SK-N-SH (cell line): ENCODE measurements at regions not wholly inside any gene's neighbourhood (a gene's known extent, or its start where the extent isn't known, plus 50 kb on each side); places are given as distances from the start of the nearest gene placed in this dataset.

Experiments used
- CTCF ChIA-PET: fragments of 300-600, 350-600 bp; formaldehyde crosslinking; extraction: SDS; loops from one replicate; lab custom pipeline; 2021; lab: Yijun Ruan, JAX
- POLR2A ChIA-PET: fragments of 350-600 bp; sonication (Branson Sonifier 250); formaldehyde crosslinking; extraction: SDS; loops from one replicate; lab custom pipeline; 2020; ENCODE audit warnings: antibody characterized with exemption, inconsistent platforms; lab: Yijun Ruan, JAX
- DNase-seq: peaks from one replicate; pipeline ENCODE4 v3.0.0; 2012
- H2AFZ ChIP-seq: fragments of 200-600 bp; sonication (generic); 2 replicates; pipeline ENCODE4 v1.8.1; 2016; ENCODE audit warnings: antibody characterized with exemption, mild to moderate bottlenecking, low read depth
- H3F3A ChIP-seq: fragments of 200-600 bp; sonication (generic); replicated peaks from 2 replicates; pipeline ENCODE3; 2016; ENCODE audit warnings: antibody characterized with exemption, mild to moderate bottlenecking; ENCODE audit not compliant: insufficient read depth
- H3K27ac ChIP-seq, 2 experiments: fragments of 200-500 bp in 1 of 2; fragments of 200-600 bp in 1 of 2; sonication (Bioruptor generic) in 1 of 2; sonication (generic), shearing (Covaris generic) in 1 of 2; 2 replicates each; pipeline versions ENCODE4 v1.5.1 to v1.6.1; 2014 to 2016; ENCODE audit warnings: low read depth in 2 of 2, inconsistent platforms in 1 of 2, low read length in 1 of 2, mild to moderate bottlenecking in 1 of 2, mixed read lengths in 1 of 2
- H3K27me3 ChIP-seq: fragments of 200-600 bp; sonication (generic), shearing (Covaris generic); 2 replicates; pipeline ENCODE4 v1.6.1; 2016; ENCODE audit warnings: mixed run types; ENCODE audit not compliant: insufficient read depth
- H3K36me3 ChIP-seq, 2 experiments: fragments of 200-500 bp in 1 of 2; fragments of 200-600 bp in 1 of 2; sonication (Bioruptor generic) in 1 of 2; sonication (generic) in 1 of 2; replicated peaks in 1 of 2; 2 replicates each; pipeline versions ENCODE3 to v1.5.1; 2014 to 2016; ENCODE audit warnings: low read length in 1 of 2, mild to moderate bottlenecking in 1 of 2; ENCODE audit not compliant: insufficient read depth in 2 of 2, control insufficient read depth in 1 of 2
- H3K4me1 ChIP-seq, 2 experiments: fragments of 200-500 bp in 1 of 2; fragments of 200-600 bp in 1 of 2; sonication (Bioruptor generic) in 1 of 2; sonication (generic), shearing (Covaris generic) in 1 of 2; 2 replicates each; pipeline versions ENCODE4 v1.5.1 to v1.6.1; 2014 to 2016; ENCODE audit warnings: low read depth in 1 of 2, low read length in 1 of 2, mixed run types in 1 of 2; ENCODE audit not compliant: insufficient read depth in 2 of 2, control insufficient read depth in 1 of 2
- H3K4me2 ChIP-seq: fragments of 200-600 bp; sonication (generic), shearing (Covaris generic); 2 replicates; pipeline ENCODE4 v1.6.1; 2017; ENCODE audit warnings: mixed run types
- H3K4me3 ChIP-seq, 2 experiments: fragments of 200-500 bp in 1 of 2; fragments of 200-600 bp in 1 of 2; sonication (Bioruptor generic) in 1 of 2; sonication (generic), shearing (Covaris generic) in 1 of 2; 2 replicates each; pipeline versions ENCODE4 v1.5.1 to v1.8.1; 2014 to 2016; ENCODE audit warnings: low read depth in 2 of 2, inconsistent platforms in 1 of 2, low read length in 1 of 2, mild to moderate bottlenecking in 1 of 2, mixed read lengths in 1 of 2, moderate library complexity in 1 of 2
- H3K79me2 ChIP-seq: fragments of 200-600 bp; sonication (generic); 2 replicates; pipeline ENCODE4 v1.8.1; 2017; ENCODE audit warnings: mild to moderate bottlenecking; ENCODE audit not compliant: insufficient read depth
- H3K9ac ChIP-seq: fragments of 200-600 bp; sonication (generic); 2 replicates; pipeline ENCODE4 v1.6.1; 2017; ENCODE audit warnings: mixed run types
- H3K9me2 ChIP-seq: fragments of 200-600 bp; sonication (generic); 2 replicates; pipeline ENCODE4 v1.6.1; 2017; ENCODE audit warnings: mixed run types
- H3K9me3 ChIP-seq: fragments of 200-600 bp; sonication (generic); 2 replicates; pipeline ENCODE4 v1.6.1; 2017; ENCODE audit warnings: mixed run types, mild to moderate bottlenecking, moderate library complexity
- H4K20me1 ChIP-seq: fragments of 200-600 bp; sonication (generic); 2 replicates; pipeline ENCODE4 v1.6.1; 2017; ENCODE audit warnings: mild to moderate bottlenecking, mixed run types; ENCODE audit not compliant: insufficient read depth
- CHD2 ChIP-seq: fragments of 150-350 bp; IDR thresholded peaks from 2 replicates; pipeline ENCODE4 v1.6.1; 2018; ENCODE audit warnings: low read length; ENCODE audit not compliant: partially characterized antibody
- EZH2phosphoT487 ChIP-seq: fragments of 200-600 bp; sonication (generic); IDR thresholded peaks from 2 replicates; pipeline ENCODE4 v1.6.1; 2017; ENCODE audit warnings: low read depth, mixed run types, mild to moderate bottlenecking, antibody characterized with exemption, moderate library complexity, borderline replicate concordance
- FOSL2 ChIP-seq: IDR thresholded peaks from 2 replicates; pipeline ENCODE4 v1.4.0; 2012; ENCODE audit warnings: low read depth, mild to moderate bottlenecking, moderate library complexity, borderline replicate concordance
- JUND ChIP-seq: IDR thresholded peaks from 2 replicates; pipeline ENCODE4 v1.4.0; 2012
- NFIC ChIP-seq: IDR thresholded peaks from 2 replicates; pipeline ENCODE4 v1.4.0; 2012; ENCODE audit warnings: borderline replicate concordance
- NRF1 ChIP-seq: IDR thresholded peaks from 2 replicates; pipeline ENCODE4 v1.6.1; 2012; ENCODE audit warnings: low read depth, mild to moderate bottlenecking, low read length
- POLR2AphosphoS5 ChIP-seq: IDR thresholded peaks from 2 replicates; pipeline ENCODE4 v1.6.1; 2012; ENCODE audit warnings: low read depth, low read length
- RCOR1 ChIP-seq: fragments of 150-350 bp; IDR thresholded peaks from 2 replicates; pipeline ENCODE4 v1.6.1; 2017; ENCODE audit warnings: antibody characterized with exemption, low read length
- SIN3A ChIP-seq: IDR thresholded peaks from 2 replicates; pipeline ENCODE4 v1.6.1; 2012; ENCODE audit warnings: low read depth, mild to moderate bottlenecking, low read length, moderate library complexity, borderline replicate concordance
- WGBS: methylation state at CpG from one replicate; pipeline ENCODE4 v1.1.6; 2017; ENCODE audit warnings: low lambda C conversion rate; 5-methylcytosine and 5-hydroxymethylcytosine counted together
- TF ChIP-seq, protein P1 (sequence below): IDR thresholded peaks from 2 replicates; pipeline ENCODE4 v1.4.0; 2012; ENCODE audit warnings: low read depth
- TF ChIP-seq, protein P2 (sequence below): fragments of 150-350 bp; IDR thresholded peaks from 2 replicates; pipeline ENCODE4 v1.6.1; 2017; ENCODE audit warnings: antibody characterized with exemption, low read length, low read depth, borderline replicate concordance
- TF ChIP-seq, protein P3 (sequence below): IDR thresholded peaks from 2 replicates; pipeline ENCODE4 v1.6.1; 2012; ENCODE audit warnings: mild to moderate bottlenecking, low read depth, low read length, moderate library complexity
- TF ChIP-seq, protein P4 (sequence below): IDR thresholded peaks from 2 replicates; pipeline ENCODE4 v1.4.0; 2012; ENCODE audit warnings: low read depth, borderline replicate concordance
- TF ChIP-seq, protein P5 (sequence below): IDR thresholded peaks from 2 replicates; pipeline ENCODE4; 2012

DNA sequence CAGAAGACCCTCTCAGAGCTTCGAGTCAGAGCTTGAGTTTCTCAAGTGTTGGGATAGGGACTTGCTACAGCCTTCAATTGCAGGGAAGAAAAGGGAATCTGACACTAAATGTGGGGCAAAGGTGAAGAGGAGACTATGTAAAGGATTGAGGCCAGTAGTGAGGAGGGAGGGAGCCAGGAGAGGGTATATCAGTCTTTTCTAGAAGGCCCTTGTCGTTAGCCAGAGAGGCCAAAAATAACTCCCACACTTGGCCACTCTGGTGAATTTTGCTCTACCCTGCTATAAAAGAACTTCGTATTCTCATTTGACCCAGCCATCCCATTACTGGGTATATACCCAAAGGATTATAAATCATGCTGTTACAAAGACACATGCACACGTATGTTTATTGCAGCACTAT lies 162.0 kb downstream of the MDFIC start:
- peaks cover 0 to 4% of the 10 kb centered on the region in 2 experiments; a peak in 1 of 4 replicates for H3K4me1 ChIP-seq
- H3K27ac ChIP-seq, result no peak overlapping the region
- H3K4me3 ChIP-seq, result no peak overlapping the region
- no peaks in the 10 kb centered on the region for H3F3A ChIP-seq
- ChIA-PET CTCF (interaction anchor here (0.7 kb wide), 1 partner anchor 20 kb away, joined by 3 read pairs; no protein-coding TSS in a partner anchor), POLR2A (no interaction called here)
- no peaks in the 10 kb centered on the region for H3K79me2 ChIP-seq
- H3K9me2 ChIP-seq, result 0 out of 2 replicates have a peak, but pooled peaks cover 5% of the 10 kb centered on the region
- TF ChIP-seq, protein P1, sequence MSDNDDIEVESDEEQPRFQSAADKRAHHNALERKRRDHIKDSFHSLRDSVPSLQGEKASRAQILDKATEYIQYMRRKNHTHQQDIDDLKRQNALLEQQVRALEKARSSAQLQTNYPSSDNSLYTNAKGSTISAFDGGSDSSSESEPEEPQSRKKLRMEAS, result no peak
- no peak for TF ChIP-seq NRF1
- TF ChIP-seq, protein P2, sequence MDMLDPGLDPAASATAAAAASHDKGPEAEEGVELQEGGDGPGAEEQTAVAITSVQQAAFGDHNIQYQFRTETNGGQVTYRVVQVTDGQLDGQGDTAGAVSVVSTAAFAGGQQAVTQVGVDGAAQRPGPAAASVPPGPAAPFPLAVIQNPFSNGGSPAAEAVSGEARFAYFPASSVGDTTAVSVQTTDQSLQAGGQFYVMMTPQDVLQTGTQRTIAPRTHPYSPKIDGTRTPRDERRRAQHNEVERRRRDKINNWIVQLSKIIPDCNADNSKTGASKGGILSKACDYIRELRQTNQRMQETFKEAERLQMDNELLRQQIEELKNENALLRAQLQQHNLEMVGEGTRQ, result no peak
- TF ChIP-seq, protein P3, sequence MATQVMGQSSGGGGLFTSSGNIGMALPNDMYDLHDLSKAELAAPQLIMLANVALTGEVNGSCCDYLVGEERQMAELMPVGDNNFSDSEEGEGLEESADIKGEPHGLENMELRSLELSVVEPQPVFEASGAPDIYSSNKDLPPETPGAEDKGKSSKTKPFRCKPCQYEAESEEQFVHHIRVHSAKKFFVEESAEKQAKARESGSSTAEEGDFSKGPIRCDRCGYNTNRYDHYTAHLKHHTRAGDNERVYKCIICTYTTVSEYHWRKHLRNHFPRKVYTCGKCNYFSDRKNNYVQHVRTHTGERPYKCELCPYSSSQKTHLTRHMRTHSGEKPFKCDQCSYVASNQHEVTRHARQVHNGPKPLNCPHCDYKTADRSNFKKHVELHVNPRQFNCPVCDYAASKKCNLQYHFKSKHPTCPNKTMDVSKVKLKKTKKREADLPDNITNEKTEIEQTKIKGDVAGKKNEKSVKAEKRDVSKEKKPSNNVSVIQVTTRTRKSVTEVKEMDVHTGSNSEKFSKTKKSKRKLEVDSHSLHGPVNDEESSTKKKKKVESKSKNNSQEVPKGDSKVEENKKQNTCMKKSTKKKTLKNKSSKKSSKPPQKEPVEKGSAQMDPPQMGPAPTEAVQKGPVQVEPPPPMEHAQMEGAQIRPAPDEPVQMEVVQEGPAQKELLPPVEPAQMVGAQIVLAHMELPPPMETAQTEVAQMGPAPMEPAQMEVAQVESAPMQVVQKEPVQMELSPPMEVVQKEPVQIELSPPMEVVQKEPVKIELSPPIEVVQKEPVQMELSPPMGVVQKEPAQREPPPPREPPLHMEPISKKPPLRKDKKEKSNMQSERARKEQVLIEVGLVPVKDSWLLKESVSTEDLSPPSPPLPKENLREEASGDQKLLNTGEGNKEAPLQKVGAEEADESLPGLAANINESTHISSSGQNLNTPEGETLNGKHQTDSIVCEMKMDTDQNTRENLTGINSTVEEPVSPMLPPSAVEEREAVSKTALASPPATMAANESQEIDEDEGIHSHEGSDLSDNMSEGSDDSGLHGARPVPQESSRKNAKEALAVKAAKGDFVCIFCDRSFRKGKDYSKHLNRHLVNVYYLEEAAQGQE, result no peak
- no peak for TF ChIP-seq JUND
- TF ChIP-seq CHD2, result no peak
- no peak for TF ChIP-seq FOSL2
- no peak for TF ChIP-seq RCOR1
- no peak for TF ChIP-seq SIN3A
- TF ChIP-seq, protein P4, sequence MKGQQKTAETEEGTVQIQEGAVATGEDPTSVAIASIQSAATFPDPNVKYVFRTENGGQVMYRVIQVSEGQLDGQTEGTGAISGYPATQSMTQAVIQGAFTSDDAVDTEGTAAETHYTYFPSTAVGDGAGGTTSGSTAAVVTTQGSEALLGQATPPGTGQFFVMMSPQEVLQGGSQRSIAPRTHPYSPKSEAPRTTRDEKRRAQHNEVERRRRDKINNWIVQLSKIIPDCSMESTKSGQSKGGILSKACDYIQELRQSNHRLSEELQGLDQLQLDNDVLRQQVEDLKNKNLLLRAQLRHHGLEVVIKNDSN, result no peak
- TF ChIP-seq EZH2phosphoT487, result no peak
- H4K20me1 ChIP-seq, result no peaks in the 10 kb centered on the region
- no peak overlapping the region for H2AFZ ChIP-seq
- no peaks in the 10 kb centered on the region for H3K36me3 ChIP-seq
- H3K9ac ChIP-seq, result no peak overlapping the region
- H3K4me2 ChIP-seq, result no peak overlapping the region
- DNase-seq, result no peak
- H3K27me3 ChIP-seq, result 0 out of 2 replicates have a peak, but pooled peaks cover 6% of the 10 kb centered on the region
- whole genome bisulfite sequencing, result 12% methylated on average over 4 of the region's 4 CpGs
- H3K9me3 ChIP-seq, result no peaks in the 10 kb centered on the region

DNA sequence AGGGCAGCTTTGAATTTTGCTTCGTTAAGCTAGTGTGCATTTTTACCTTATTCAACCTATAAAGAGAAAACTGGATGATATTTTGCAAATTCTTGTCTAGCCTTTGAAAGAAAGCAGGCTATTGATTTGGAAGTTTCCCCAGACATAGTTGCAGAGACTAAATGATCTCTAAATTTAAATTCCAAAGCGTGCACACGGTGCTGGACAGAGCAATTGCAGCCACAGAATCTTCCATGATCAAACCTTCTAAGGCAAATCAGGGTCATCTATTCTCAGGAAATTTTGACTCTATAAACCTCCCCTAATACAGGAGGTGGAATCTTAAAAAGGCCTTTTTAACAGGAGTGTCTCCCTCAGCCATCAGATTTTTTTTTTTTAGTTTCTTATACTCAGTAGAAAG lies 159.9 kb downstream of the MDFIC start:
- 0 out of 2 replicates have a peak, but pooled peaks cover 6% of the 10 kb centered on the region for H3K27me3 ChIP-seq
- H4K20me1 ChIP-seq, result no peaks in the 10 kb centered on the region
- WGBS, result 6% methylated on average over 3 of the region's 3 CpGs
- H3K9ac ChIP-seq, result no peak overlapping the region
- H2AFZ ChIP-seq, result no peak overlapping the region
- H3K79me2 ChIP-seq, result no peaks in the 10 kb centered on the region
- no peaks in the 10 kb centered on the region for H3K9me3 ChIP-seq
- TF ChIP-seq, protein P2, result no peak
- TF ChIP-seq CHD2, result no peak
- no peak for TF ChIP-seq NFIC
- TF ChIP-seq, protein P5, sequence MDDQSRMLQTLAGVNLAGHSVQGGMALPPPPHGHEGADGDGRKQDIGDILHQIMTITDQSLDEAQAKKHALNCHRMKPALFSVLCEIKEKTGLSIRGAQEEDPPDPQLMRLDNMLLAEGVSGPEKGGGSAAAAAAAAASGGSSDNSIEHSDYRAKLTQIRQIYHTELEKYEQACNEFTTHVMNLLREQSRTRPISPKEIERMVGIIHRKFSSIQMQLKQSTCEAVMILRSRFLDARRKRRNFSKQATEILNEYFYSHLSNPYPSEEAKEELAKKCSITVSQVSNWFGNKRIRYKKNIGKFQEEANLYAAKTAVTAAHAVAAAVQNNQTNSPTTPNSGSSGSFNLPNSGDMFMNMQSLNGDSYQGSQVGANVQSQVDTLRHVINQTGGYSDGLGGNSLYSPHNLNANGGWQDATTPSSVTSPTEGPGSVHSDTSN, result no peak
- no peak for TF ChIP-seq NRF1
- no peak for TF ChIP-seq POLR2AphosphoS5
- no peaks in the 10 kb centered on the region for H3F3A ChIP-seq
- H3K27ac ChIP-seq, result no peak overlapping the region
- CTCF ChIA-PET, result no interaction called here
- no peaks in the 10 kb centered on the region for H3K4me1 ChIP-seq
- H3K4me2 ChIP-seq, result no peak overlapping the region
- H3K4me3 ChIP-seq, result no peak overlapping the region
- H3K36me3 ChIP-seq, result no peaks in the 10 kb centered on the region
- H3K9me2 ChIP-seq, result 0 out of 2 replicates have a peak, but pooled peaks cover 5% of the 10 kb centered on the region
- POLR2A ChIA-PET, result no interaction called here
- no peak for DNase-seq
